ENCODE measurements at regions not wholly inside any gene's neighbourhood (a gene's known extent, or its start where the extent isn't known, plus 50 kb on each side); places are given as distances from the start of the nearest gene placed in this dataset.

- TF ChIP-seq CTCF (IDR thresholded peaks at IDR 0.05) (peak in 2 of 12 donors; percentile 23 to 31), POLR2A (IDR thresholded peaks at IDR 0.05) (no peak)
These were observed 86.0 kb upstream of the WWC2 start for GRCh38 chr4:183012879-183013729.
